Activated CD4-positive, alpha-beta T cell treated with anti-CD3 and anti-CD28 coated beads, Interleukin-2, amount 50 U/mL, for 24 hours (primary cell): ENCODE measurements at regions not wholly inside any gene's neighbourhood (a gene's known extent, or its start where the extent isn't known, plus 50 kb on each side); places are given as distances from the start of the nearest gene placed in this dataset.

Experiments
- DNase-seq, 2 donors: peaks; one replicate each; pipeline ENCODE4 v3.0.0-alpha.2; 2020; ENCODE audit warnings: low read depth in 1 of 2, low spot score in 1 of 2

- DNase-seq, result no peak
Measured at GRCh38 chr4:42328978-42329377, 68.3 kb upstream of the SHISA3 start.

- DNase-seq, result no peak
Measured at GRCh38 chr4:42329421-42329820, 67.9 kb upstream of the SHISA3 start.

GRCh38 chr4:42330002-42330592 is 67.2 kb upstream of the SHISA3 start:
- no peak for DNase-seq

GRCh38 chr4:42331040-42331439 is 66.2 kb upstream of the SHISA3 start:
- DNase-seq, result no peak

- DNase-seq, result no peak
Measured at GRCh38 chr4:42331914-42332368, 65.3 kb upstream of the SHISA3 start.

- DNase-seq, result no peak
Measured at GRCh38 chr4:42339935-42340406, 57.3 kb upstream of the SHISA3 start.

- no peak for DNase-seq
Measured at GRCh38 chr4:42341518-42342026, 55.7 kb upstream of the SHISA3 start.

GRCh38 chr4:42342459-42342858 is 54.8 kb upstream of the SHISA3 start:
- no peak for DNase-seq

GRCh38 chr4:42344309-42344708 is 53.0 kb upstream of the SHISA3 start:
- no peak for DNase-seq

GRCh38 chr4:42344749-42345148 is 52.5 kb upstream of the SHISA3 start:
- DNase-seq, result no peak

- DNase-seq, result no peak
Measured at GRCh38 chr4:42345962-42346544, 51.2 kb upstream of the SHISA3 start.

- no peak for DNase-seq
Measured at GRCh38 chr4:42347076-42347475, 50.2 kb upstream of the SHISA3 start.
